NCI-H1694 treated with DMSO at 0.1 percent for 48 hours (cell line): ENCODE measurements at regions not wholly inside any gene's neighbourhood (a gene's known extent, or its start where the extent isn't known, plus 50 kb on each side); places are given as distances from the start of the nearest gene placed in this dataset.

Experiments
- DNase-seq: peaks from one replicate; lab custom pipeline; 2025; lab: John Stamatoyannopoulos, UW

GRCh38 chr11:13062115-13062514 lies 53.0 kb downstream of the RASSF10 start:
- DNase-seq = no peak

GRCh38 chr11:13064593-13064992 lies 55.5 kb downstream of the RASSF10 start:
- DNase-seq = no peak

GRCh38 chr11:13065200-13065787 lies 56.2 kb downstream of the RASSF10 start:
- DNase-seq = no peak

- DNase-seq = no peak
These were observed 59.1 kb downstream of the RASSF10 start for GRCh38 chr11:13068211-13068610.

GRCh38 chr11:13073119-13073981 lies 64.2 kb downstream of the RASSF10 start:
- DNase-seq = no peak

GRCh38 chr11:13074714-13075464 lies 65.8 kb downstream of the RASSF10 start:
- DNase-seq = no peak

- no peak for DNase-seq
These were observed 67.8 kb downstream of the RASSF10 start for GRCh38 chr11:13076961-13077360.

- DNase-seq = no peak
These were observed 71.7 kb downstream of the RASSF10 start for GRCh38 chr11:13080861-13081260.

GRCh38 chr11:13082588-13082987 lies 73.5 kb downstream of the RASSF10 start:
- DNase-seq = no peak

- no peak for DNase-seq
These were observed 81.2 kb downstream of the RASSF10 start for GRCh38 chr11:13090228-13090708.

- no peak for DNase-seq
These were observed 82.3 kb downstream of the RASSF10 start for GRCh38 chr11:13091373-13091772.

GRCh38 chr11:13091804-13092203 lies 82.7 kb downstream of the RASSF10 start:
- no peak for DNase-seq

GRCh38 chr11:13094930-13095687 lies 86.0 kb downstream of the RASSF10 start:
- DNase-seq = no peak

- no peak for DNase-seq
These were observed 88.9 kb downstream of the RASSF10 start for GRCh38 chr11:13098063-13098462.

GRCh38 chr11:13098616-13099289 lies 89.6 kb downstream of the RASSF10 start:
- no peak for DNase-seq

GRCh38 chr11:13101644-13102512 lies 92.8 kb downstream of the RASSF10 start:
- no peak for DNase-seq

GRCh38 chr11:13102513-13102840 lies 93.4 kb downstream of the RASSF10 start:
- DNase-seq = no peak

GRCh38 chr11:13102865-13103539 lies 93.9 kb downstream of the RASSF10 start:
- DNase-seq = no peak

- DNase-seq = no peak
These were observed 94.9 kb downstream of the RASSF10 start for GRCh38 chr11:13103962-13104554.
